HG03097 (cell line): ENCODE measurements at regions not wholly inside any gene's neighbourhood (a gene's known extent, or its start where the extent isn't known, plus 50 kb on each side); places are given as distances from the start of the nearest gene placed in this dataset.
"Not testable (repeated sequence)": the region's sequence is repeated elsewhere in the genome, so short reads cannot be mapped to it uniquely, and the experiment has no call there.

Source experiments
- ATAC-seq: cut with Tn5 transposase; IDR thresholded peaks from one replicate; pipeline ENCODE4 v1.9.1; 2021; ENCODE audit not compliant: unreplicated experiment, low FRiP score

- no peak for ATAC-seq
These were observed 76.1 kb upstream of the PHACTR1 start for GRCh38 chr6:12640438-12640837.

GRCh38 chr6:12641785-12642184 is 74.8 kb upstream of the PHACTR1 start:
- not testable (repeated sequence) for ATAC-seq

- ATAC-seq: no peak
These were observed 70.6 kb upstream of the PHACTR1 start for GRCh38 chr6:12645941-12646340.

- ATAC-seq: no peak
These were observed 68.4 kb upstream of the PHACTR1 start for GRCh38 chr6:12648171-12648570.

GRCh38 chr6:12649325-12649724 is 67.2 kb upstream of the PHACTR1 start:
- no peak for ATAC-seq

- no peak for ATAC-seq
These were observed 63.1 kb upstream of the PHACTR1 start for GRCh38 chr6:12653486-12653885.

- no peak for ATAC-seq
These were observed 62.5 kb upstream of the PHACTR1 start for GRCh38 chr6:12654107-12654506.

- no peak for ATAC-seq
These were observed 62.1 kb upstream of the PHACTR1 start for GRCh38 chr6:12654514-12654913.

GRCh38 chr6:12656906-12657305 is 59.7 kb upstream of the PHACTR1 start:
- ATAC-seq: no peak

- ATAC-seq: no peak
These were observed 58.7 kb upstream of the PHACTR1 start for GRCh38 chr6:12657884-12658283.

GRCh38 chr6:12661432-12662089 is 55.0 kb upstream of the PHACTR1 start:
- no peak for ATAC-seq
